Hepatocyte (in vitro differentiated cells): ENCODE measurements at regions not wholly inside any gene's neighbourhood (a gene's known extent, or its start where the extent isn't known, plus 50 kb on each side); places are given as distances from the start of the nearest gene placed in this dataset.

ENCODE experiments used
- DNase-seq: peaks from one replicate; pipeline ENCODE4 v3.0.0-alpha.2; 2016; ENCODE audit warnings: low spot score
- H2AFZ ChIP-seq: fragments of 200-600 bp; sonication (generic); 2 replicates; pipeline ENCODE4 v1.6.0; 2016; ENCODE audit warnings: antibody characterized with exemption, mild to moderate bottlenecking
- H3K27ac ChIP-seq: fragments of 200-600 bp; sonication (generic); 2 replicates; pipeline ENCODE4 v1.5.1; 2016; ENCODE audit warnings: mild to moderate bottlenecking
- H3K27me3 ChIP-seq: fragments of 200-600 bp; sonication (generic); 2 replicates; pipeline ENCODE4 v1.6.1; 2016
- H3K36me3 ChIP-seq: fragments of 200-600 bp; sonication (generic); replicated peaks from 2 replicates; pipeline ENCODE4 v1.5.1; 2016; ENCODE audit warnings: low read depth; ENCODE audit not compliant: insufficient read depth
- H3K4me1 ChIP-seq: fragments of 200-600 bp; sonication (generic); 2 replicates; pipeline ENCODE4 v1.5.1; 2016; ENCODE audit warnings: mild to moderate bottlenecking, moderate library complexity; ENCODE audit not compliant: insufficient read depth
- H3K4me2 ChIP-seq: fragments of 200-600 bp; sonication (generic); 2 replicates; pipeline ENCODE4 v1.6.0; 2016
- H3K4me3 ChIP-seq: fragments of 200-600 bp; sonication (generic); 2 replicates; pipeline ENCODE4 v1.5.1; 2016; ENCODE audit warnings: mild to moderate bottlenecking
- H3K79me2 ChIP-seq: fragments of 200-600 bp; sonication (generic); 2 replicates; pipeline ENCODE4 v1.6.0; 2017; ENCODE audit warnings: mild to moderate bottlenecking
- H3K9me2 ChIP-seq: fragments of 200-600 bp; sonication (generic); replicated peaks from 2 replicates; pipeline ENCODE4 v1.6.0; 2017; ENCODE audit warnings: mild to moderate bottlenecking; ENCODE audit not compliant: insufficient read depth
- H3K9me3 ChIP-seq: fragments of 200-600 bp; sonication (generic); 2 replicates; pipeline ENCODE4 v1.5.1; 2016; ENCODE audit warnings: low read depth, mild to moderate bottlenecking
- H4K20me1 ChIP-seq: fragments of 200-600 bp; sonication (generic); 2 replicates; pipeline ENCODE4 v1.6.0; 2016; ENCODE audit warnings: mild to moderate bottlenecking; ENCODE audit not compliant: insufficient read depth, poor library complexity, severe bottlenecking
- CTCF ChIP-seq: fragments of 200-600 bp; sonication (generic); IDR thresholded peaks from 2 replicates; pipeline ENCODE4 v1.5.1; 2016; ENCODE audit warnings: antibody characterized with exemption, mild to moderate bottlenecking; ENCODE audit not compliant: poor library complexity
- EZH2 ChIP-seq: fragments of 200-600 bp; sonication (generic); IDR thresholded peaks from 2 replicates; pipeline ENCODE4 v1.6.1; 2016; ENCODE audit warnings: antibody characterized with exemption, mild to moderate bottlenecking, borderline replicate concordance
- EZH2phosphoT487 ChIP-seq: fragments of 200-600 bp; sonication (generic); IDR thresholded peaks from one replicate; pipeline ENCODE4 v1.6.1; 2018; ENCODE audit warnings: antibody characterized with exemption, mild to moderate bottlenecking, low read depth, moderate library complexity; ENCODE audit not compliant: unreplicated experiment, severe bottlenecking
- WGBS: methylation state at CpG from one replicate; pipeline ENCODE4 v1.1.6; 2016; ENCODE audit warnings: low lambda C conversion rate; ENCODE audit errors: missing lambda C conversion rate; 5-methylcytosine and 5-hydroxymethylcytosine counted together

- H4K20me1 ChIP-seq: no peaks in the 10 kb centered on the region
- no peak overlapping the region for H3K27ac ChIP-seq
- no peak for DNase-seq
- no peak overlapping the region for H3K4me2 ChIP-seq
- no peaks in the 10 kb centered on the region for H3K27me3 ChIP-seq
- H3K4me3 ChIP-seq: no peak overlapping the region
- no peaks in the 10 kb centered on the region for H3K36me3 ChIP-seq
- H2AFZ ChIP-seq: no peak overlapping the region
- H3K9me3 ChIP-seq: no peaks in the 10 kb centered on the region
- no peak for TF ChIP-seq EZH2
- no peak for TF ChIP-seq CTCF
- no peak for TF ChIP-seq EZH2phosphoT487
- no peaks in the 10 kb centered on the region for H3K79me2 ChIP-seq
- no peaks in the 10 kb centered on the region for H3K9me2 ChIP-seq
- no peaks in the 10 kb centered on the region for H3K4me1 ChIP-seq
- WGBS: 94% methylated on average over 5 of the region's 5 CpGs
These were observed 957.9 kb downstream of the BRD1 start for GRCh38 chr22:48869788-48870187.

GRCh38 chr22:48869161-48869560 lies 958.5 kb downstream of the BRD1 start:
- no peak for DNase-seq
- Histone ChIP-seq H3K4me2 (no peak overlapping the region), H3K27ac (no peak overlapping the region), H3K79me2 (no peaks in the 10 kb centered on the region), H3K27me3 (no peaks in the 10 kb centered on the region), H3K4me1 (no peaks in the 10 kb centered on the region), H4K20me1 (no peaks in the 10 kb centered on the region), H3K9me2 (no peaks in the 10 kb centered on the region), H3K36me3 (no peaks in the 10 kb centered on the region), H3K4me3 (no peak overlapping the region), H3K9me3 (no peaks in the 10 kb centered on the region), H2AFZ (no peak overlapping the region)
- TF ChIP-seq EZH2phosphoT487 (no peak), EZH2 (no peak), CTCF (no peak)
- 91% methylated on average over 12 of the region's 12 CpGs for WGBS

GRCh38 chr22:48868554-48868953 lies 959.1 kb downstream of the BRD1 start:
- no peaks in the 10 kb centered on the region for H3K9me2 ChIP-seq

More at GRCh38 chr22:48868554-48868953, 959.1 kb downstream of the BRD1 start:
- Histone ChIP-seq H4K20me1 (no peaks in the 10 kb centered on the region), H3K27me3 (no peaks in the 10 kb centered on the region), H3K4me3 (no peak overlapping the region), H3K4me1 (no peaks in the 10 kb centered on the region), H2AFZ (no peak overlapping the region), H3K9me3 (no peaks in the 10 kb centered on the region), H3K36me3 (no peaks in the 10 kb centered on the region), H3K4me2 (no peak overlapping the region), H3K79me2 (no peaks in the 10 kb centered on the region), H3K27ac (no peak overlapping the region)
- no peak for TF ChIP-seq EZH2phosphoT487
- TF ChIP-seq EZH2: no peak
- TF ChIP-seq CTCF: no peak
- 61% methylated on average over 6 of the region's 6 CpGs for WGBS
- no peak for DNase-seq
